Breast epithelium (tissue), 3 donors: ENCODE measurements at regions not wholly inside any gene's neighbourhood (a gene's known extent, or its start where the extent isn't known, plus 50 kb on each side); places are given as distances from the start of the nearest gene placed in this dataset.

ENCODE experiments used
- POLR2A ChIP-seq: fragments of 450-650 bp; IDR thresholded peaks from one replicate; pipeline ENCODE4 v1.6.1; 2016; ENCODE audit warnings: antibody characterized with exemption, mild to moderate bottlenecking, moderate library complexity
- POLR2AphosphoS5 ChIP-seq, 3 donors: sonication (generic); formaldehyde crosslinking; IDR thresholded peaks; one replicate each; pipeline ENCODE4 v1.6.1; 2017; ENCODE audit warnings: antibody characterized with exemption in 3 of 3
- TF ChIP-seq, protein P1 (sequence below), 3 donors: fragments of 450-650 bp; IDR thresholded peaks; one replicate each; pipeline ENCODE4 v1.5.1; 2016 to 2017; ENCODE audit warnings: antibody characterized with exemption in 3 of 3, mild to moderate bottlenecking in 3 of 3, moderate library complexity in 3 of 3

DNA sequence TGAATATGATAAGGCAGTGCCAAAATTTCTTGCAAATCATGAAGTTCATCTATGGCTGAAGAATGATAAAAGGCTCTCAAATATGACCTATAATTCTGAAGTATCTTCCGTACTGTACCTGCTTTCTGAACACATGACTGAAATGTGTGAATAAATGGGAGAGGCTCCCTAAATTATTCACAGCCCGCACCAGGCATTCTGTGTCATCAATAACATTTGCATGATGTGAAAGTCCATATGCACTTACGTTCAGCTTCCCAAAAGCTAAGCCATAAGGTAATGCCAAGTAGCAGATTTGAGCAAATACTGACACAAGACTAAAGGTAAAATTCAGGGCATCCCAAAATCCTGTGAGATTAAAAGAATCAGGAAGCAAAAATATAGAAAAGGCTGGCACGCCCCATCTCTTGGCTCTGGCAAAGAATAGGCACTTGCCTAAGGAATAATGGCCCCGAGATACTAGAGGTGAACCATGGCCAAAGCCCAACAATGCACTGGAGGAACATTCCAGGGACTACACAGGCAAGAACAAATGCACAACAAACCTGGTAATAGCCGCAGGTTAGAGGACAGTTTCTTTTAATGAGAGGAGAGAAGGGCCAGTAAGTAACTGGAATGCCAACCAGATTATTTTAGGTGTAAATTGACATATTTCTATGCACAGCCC, 280.5 kb downstream of the IPMK start:
- TF ChIP-seq POLR2A (no peak), POLR2AphosphoS5 (IDR thresholded peaks at IDR 0.05) (no peak)
- TF ChIP-seq, protein P1, sequence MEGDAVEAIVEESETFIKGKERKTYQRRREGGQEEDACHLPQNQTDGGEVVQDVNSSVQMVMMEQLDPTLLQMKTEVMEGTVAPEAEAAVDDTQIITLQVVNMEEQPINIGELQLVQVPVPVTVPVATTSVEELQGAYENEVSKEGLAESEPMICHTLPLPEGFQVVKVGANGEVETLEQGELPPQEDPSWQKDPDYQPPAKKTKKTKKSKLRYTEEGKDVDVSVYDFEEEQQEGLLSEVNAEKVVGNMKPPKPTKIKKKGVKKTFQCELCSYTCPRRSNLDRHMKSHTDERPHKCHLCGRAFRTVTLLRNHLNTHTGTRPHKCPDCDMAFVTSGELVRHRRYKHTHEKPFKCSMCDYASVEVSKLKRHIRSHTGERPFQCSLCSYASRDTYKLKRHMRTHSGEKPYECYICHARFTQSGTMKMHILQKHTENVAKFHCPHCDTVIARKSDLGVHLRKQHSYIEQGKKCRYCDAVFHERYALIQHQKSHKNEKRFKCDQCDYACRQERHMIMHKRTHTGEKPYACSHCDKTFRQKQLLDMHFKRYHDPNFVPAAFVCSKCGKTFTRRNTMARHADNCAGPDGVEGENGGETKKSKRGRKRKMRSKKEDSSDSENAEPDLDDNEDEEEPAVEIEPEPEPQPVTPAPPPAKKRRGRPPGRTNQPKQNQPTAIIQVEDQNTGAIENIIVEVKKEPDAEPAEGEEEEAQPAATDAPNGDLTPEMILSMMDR (IDR thresholded peaks at IDR 0.05): no peak
